ENCODE measurements at regions not wholly inside any gene's neighbourhood (a gene's known extent, or its start where the extent isn't known, plus 50 kb on each side); places are given as distances from the start of the nearest gene placed in this dataset.
"Not testable (repeated sequence)": the region's sequence is repeated elsewhere in the genome, so short reads cannot be mapped to it uniquely, and the experiment has no call there.

GRCh38 chr2:131824986-131825385 lies 297.3 kb downstream of the CCDC74A start:
- not testable (repeated sequence) for TF ChIP-seq TAF1, POLR2AphosphoS5, POU2F2, POLR2A (IDR thresholded peaks at IDR 0.05; ENCODE audit: low read depth, low read length)
